OCI-LY1 (cell line): ENCODE measurements at regions not wholly inside any gene's neighbourhood (a gene's known extent, or its start where the extent isn't known, plus 50 kb on each side); places are given as distances from the start of the nearest gene placed in this dataset.

Source experiments
- H2AFZ ChIP-seq: fragments of 200-600 bp; sonication (generic), shearing (Covaris generic); 2 replicates; pipeline ENCODE4 v1.6.0; 2014; ENCODE audit warnings: antibody characterized with exemption, mild to moderate bottlenecking, low read length
- H3F3A ChIP-seq: fragments of 200-600 bp; sonication (generic), shearing (Covaris generic); 2 replicates; pipeline ENCODE4 v1.6.0; 2014; ENCODE audit warnings: mild to moderate bottlenecking, antibody characterized with exemption, low read length, moderate library complexity; ENCODE audit not compliant: insufficient read depth
- H3K27ac ChIP-seq: fragments of 200-600 bp; sonication (generic); 2 replicates; pipeline ENCODE4 v1.5.1; 2014; ENCODE audit warnings: low read length, mixed run types, mild to moderate bottlenecking, low read depth; ENCODE audit not compliant: poor library complexity, severe bottlenecking
- H3K27me3 ChIP-seq: fragments of 200-600 bp; sonication (generic); 2 replicates; pipeline ENCODE4 v1.6.0; 2014; ENCODE audit warnings: antibody characterized with exemption, mild to moderate bottlenecking, low read length, moderate library complexity; ENCODE audit not compliant: insufficient read depth
- H3K36me3 ChIP-seq: fragments of 200-600 bp; sonication (generic); 2 replicates; pipeline ENCODE4 v1.6.1; 2014; ENCODE audit warnings: mild to moderate bottlenecking, antibody characterized with exemption, low read length, moderate library complexity, mixed read lengths; ENCODE audit not compliant: insufficient read depth
- H3K4me1 ChIP-seq: fragments of 200-600 bp; sonication (generic); 2 replicates; pipeline ENCODE4 v1.5.1; 2014; ENCODE audit warnings: mild to moderate bottlenecking, low read length, moderate library complexity; ENCODE audit not compliant: insufficient read depth, severe bottlenecking
- H3K4me2 ChIP-seq: fragments of 200-600 bp; sonication (generic), shearing (Covaris generic); 2 replicates; pipeline ENCODE4 v1.6.1; 2014; ENCODE audit warnings: low read length
- H3K4me3 ChIP-seq: fragments of 200-600 bp; sonication (generic); 2 replicates; pipeline ENCODE4 v1.5.1; 2014; ENCODE audit warnings: low read length, low read depth, mild to moderate bottlenecking, mixed read lengths; ENCODE audit not compliant: poor library complexity, severe bottlenecking
- H3K79me2 ChIP-seq: fragments of 200-600 bp; shearing (Covaris generic); 2 replicates; pipeline ENCODE4 v1.6.1; 2016; ENCODE audit warnings: mixed run types, low read length, mixed read lengths; ENCODE audit not compliant: insufficient read depth
- H3K9ac ChIP-seq: fragments of 200-600 bp; sonication (generic), shearing (Covaris generic); 2 replicates; pipeline ENCODE4 v1.6.1; 2014; ENCODE audit warnings: mild to moderate bottlenecking, low read length, mixed read lengths
- H3K9me2 ChIP-seq: fragments of 200-600 bp; sonication (generic), shearing (Covaris generic); 2 replicates; pipeline ENCODE4 v1.6.1; 2014; ENCODE audit warnings: low read depth, mild to moderate bottlenecking, low read length, mixed read lengths
- H3K9me3 ChIP-seq: fragments of 200-600 bp; shearing (Covaris generic); 2 replicates; pipeline ENCODE4 v1.6.1; 2014; ENCODE audit warnings: low read length, mixed read lengths
- H4K20me1 ChIP-seq: fragments of 200-600 bp; sonication (generic), shearing (Covaris generic); 2 replicates; pipeline ENCODE4 v1.6.0; 2016; ENCODE audit warnings: mild to moderate bottlenecking, low read length; ENCODE audit not compliant: insufficient read depth
- EZH2 ChIP-seq: fragments of 200-600 bp; sonication (generic), shearing (Covaris generic); IDR thresholded peaks from 2 replicates; pipeline ENCODE4 v1.8.0; 2017; ENCODE audit warnings: borderline replicate concordance, mixed run types, mild to moderate bottlenecking, antibody characterized with exemption, low read length, moderate library complexity, mixed read lengths
- TF ChIP-seq, protein P1 (sequence below): fragments of 200-600 bp; sonication (generic), shearing (Covaris generic); IDR thresholded peaks from 2 replicates; pipeline ENCODE4 v1.5.1; 2017; ENCODE audit warnings: mild to moderate bottlenecking, antibody characterized with exemption, low read length, moderate library complexity, mixed read lengths

DNA sequence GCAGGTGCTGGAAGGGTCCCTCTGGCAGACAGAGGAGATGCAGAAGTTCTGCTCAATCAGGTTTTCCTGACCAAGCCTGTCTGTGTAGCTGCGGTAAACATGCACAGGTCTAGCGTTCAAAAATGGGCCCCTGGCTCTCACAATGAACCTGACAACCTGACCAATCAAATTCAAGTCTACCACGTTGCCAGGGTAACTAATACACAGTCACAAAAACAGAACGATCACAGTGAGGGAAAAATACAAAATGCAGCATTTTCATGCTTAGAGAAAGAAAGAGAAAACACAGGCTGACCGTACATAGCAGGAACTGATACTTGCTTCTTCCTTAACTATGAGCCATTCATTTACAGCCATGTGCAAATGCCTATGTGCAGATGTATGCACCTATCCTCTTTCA, 353.1 kb upstream of the TSHZ2 start:
- TF ChIP-seq EZH2, result no peak
- TF ChIP-seq, protein P1, sequence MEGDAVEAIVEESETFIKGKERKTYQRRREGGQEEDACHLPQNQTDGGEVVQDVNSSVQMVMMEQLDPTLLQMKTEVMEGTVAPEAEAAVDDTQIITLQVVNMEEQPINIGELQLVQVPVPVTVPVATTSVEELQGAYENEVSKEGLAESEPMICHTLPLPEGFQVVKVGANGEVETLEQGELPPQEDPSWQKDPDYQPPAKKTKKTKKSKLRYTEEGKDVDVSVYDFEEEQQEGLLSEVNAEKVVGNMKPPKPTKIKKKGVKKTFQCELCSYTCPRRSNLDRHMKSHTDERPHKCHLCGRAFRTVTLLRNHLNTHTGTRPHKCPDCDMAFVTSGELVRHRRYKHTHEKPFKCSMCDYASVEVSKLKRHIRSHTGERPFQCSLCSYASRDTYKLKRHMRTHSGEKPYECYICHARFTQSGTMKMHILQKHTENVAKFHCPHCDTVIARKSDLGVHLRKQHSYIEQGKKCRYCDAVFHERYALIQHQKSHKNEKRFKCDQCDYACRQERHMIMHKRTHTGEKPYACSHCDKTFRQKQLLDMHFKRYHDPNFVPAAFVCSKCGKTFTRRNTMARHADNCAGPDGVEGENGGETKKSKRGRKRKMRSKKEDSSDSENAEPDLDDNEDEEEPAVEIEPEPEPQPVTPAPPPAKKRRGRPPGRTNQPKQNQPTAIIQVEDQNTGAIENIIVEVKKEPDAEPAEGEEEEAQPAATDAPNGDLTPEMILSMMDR, result no peak
- Histone ChIP-seq H3K79me2 (no peaks in the 10 kb centered on the region), H2AFZ (no peak overlapping the region), H3K9ac (no peak overlapping the region), H3K27ac (no peak overlapping the region), H3K4me3 (no peak overlapping the region), H3K4me2 (no peak overlapping the region), H3K27me3 (no peaks in the 10 kb centered on the region), H3K9me3 (no peaks in the 10 kb centered on the region), H3K9me2 (no peaks in the 10 kb centered on the region), H4K20me1 (no peaks in the 10 kb centered on the region), H3F3A (no peaks in the 10 kb centered on the region), H3K36me3 (no peaks in the 10 kb centered on the region), H3K4me1 (no peaks in the 10 kb centered on the region)

DNA sequence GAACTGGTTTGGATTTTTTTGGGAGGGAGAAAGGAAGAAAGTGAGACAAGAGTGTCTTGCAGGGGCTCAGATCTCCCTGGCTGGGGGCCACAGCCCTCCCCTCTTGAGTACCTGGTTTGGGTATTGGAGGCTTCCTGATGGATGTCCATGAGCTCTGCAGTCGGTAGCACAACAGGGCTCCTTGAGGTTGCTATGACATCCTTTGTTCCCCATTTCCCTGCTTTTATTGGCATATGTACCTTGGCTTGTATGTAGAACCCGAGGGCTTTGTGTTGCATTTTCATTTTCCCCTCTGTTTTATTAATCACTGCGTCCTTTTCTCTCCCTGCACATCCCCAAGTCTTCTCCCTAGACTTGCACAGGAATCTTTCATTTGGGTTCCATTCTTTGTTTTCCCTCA, 355.5 kb upstream of the TSHZ2 start:
- Histone ChIP-seq H3K9ac (no peak overlapping the region), H4K20me1 (no peaks in the 10 kb centered on the region), H3K4me2 (no peak overlapping the region), H2AFZ (no peak overlapping the region), H3K27me3 (no peaks in the 10 kb centered on the region), H3K4me3 (no peak overlapping the region), H3K79me2 (no peaks in the 10 kb centered on the region), H3K27ac (no peak overlapping the region), H3K36me3 (no peaks in the 10 kb centered on the region), H3K9me3 (no peaks in the 10 kb centered on the region), H3K4me1 (no peaks in the 10 kb centered on the region), H3F3A (no peaks in the 10 kb centered on the region), H3K9me2 (no peaks in the 10 kb centered on the region)
- TF ChIP-seq EZH2, result no peak
- TF ChIP-seq, protein P1, result no peak

DNA sequence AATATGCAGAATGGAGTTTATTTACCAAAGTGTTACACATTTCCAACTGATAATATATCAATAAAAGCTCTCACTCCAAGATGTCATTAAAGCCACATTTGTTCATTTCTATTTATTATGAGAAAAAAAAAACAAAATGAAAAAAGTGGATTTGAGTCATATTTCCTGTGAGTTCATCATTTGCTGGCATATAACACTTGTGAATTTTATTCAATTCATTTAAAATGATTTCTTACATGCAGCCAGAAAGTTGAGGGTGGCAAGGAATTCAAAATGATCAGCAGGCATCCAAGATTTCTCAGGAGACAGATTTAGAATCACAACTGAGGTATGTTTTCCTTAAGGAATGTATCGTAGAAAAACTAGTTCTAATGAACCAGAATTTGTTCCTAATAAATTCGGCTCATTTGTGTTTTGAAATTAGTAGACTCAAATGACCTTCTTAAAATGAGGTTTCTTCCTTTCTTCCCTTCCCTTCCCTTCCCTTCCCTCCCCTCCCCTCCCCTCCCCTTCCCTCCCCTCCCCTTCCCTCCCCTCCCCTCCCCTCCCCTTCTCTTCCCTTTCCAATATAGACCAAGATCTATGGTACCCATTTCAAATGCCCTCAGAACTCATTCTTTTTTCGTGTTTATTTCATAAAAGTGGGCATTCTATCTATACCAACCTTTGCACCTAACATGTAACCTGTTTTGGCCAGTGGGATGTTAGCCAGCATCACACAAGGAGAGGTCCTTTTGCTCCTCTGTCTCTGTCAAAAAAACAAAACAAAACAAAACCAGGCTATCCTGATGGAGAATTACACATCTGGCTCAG, 357.9 kb upstream of the TSHZ2 start:
- Histone ChIP-seq H4K20me1 (no peaks in the 10 kb centered on the region), H3K4me1 (no peaks in the 10 kb centered on the region), H3K9ac (no peak overlapping the region), H3K9me3 (no peaks in the 10 kb centered on the region), H3F3A (no peaks in the 10 kb centered on the region), H3K79me2 (no peaks in the 10 kb centered on the region), H3K4me2 (no peak overlapping the region), H2AFZ (no peak overlapping the region), H3K27ac (no peak overlapping the region), H3K36me3 (no peaks in the 10 kb centered on the region), H3K9me2 (no peaks in the 10 kb centered on the region), H3K4me3 (no peak overlapping the region), H3K27me3 (no peaks in the 10 kb centered on the region)
- TF ChIP-seq, protein P1, result no peak
- no peak for TF ChIP-seq EZH2
